Liver (tissue), 8 donors: ENCODE measurements at regions not wholly inside any gene's neighbourhood (a gene's known extent, or its start where the extent isn't known, plus 50 kb on each side); places are given as distances from the start of the nearest gene placed in this dataset.

Experiments used
- DNase-seq: peaks from one replicate; pipeline ENCODE4 v3.0.0-alpha.2; 2017; ENCODE audit warnings: low spot score
- H3K27ac ChIP-seq, 2 donors: one replicate each; pipeline ENCODE4 v1.7.0; 2013; ENCODE audit warnings: inconsistent platforms in 2 of 2, low read length in 2 of 2, control low read depth in 1 of 2, low read depth in 1 of 2, mild to moderate bottlenecking in 1 of 2
- H3K27me3 ChIP-seq, 4 donors: one replicate each; pipeline versions ENCODE4 v1.6.1 to v1.7.0; 2013; ENCODE audit warnings: low read length in 3 of 4, inconsistent platforms in 1 of 4, mild to moderate bottlenecking in 1 of 4, moderate library complexity in 1 of 4; ENCODE audit not compliant: control insufficient read depth in 4 of 4, insufficient read depth in 4 of 4
- H3K36me3 ChIP-seq, 4 donors: one replicate each; pipeline versions ENCODE4 v1.6.1 to v1.7.0; 2013; ENCODE audit warnings: low read length in 3 of 4, mild to moderate bottlenecking in 3 of 4, low read depth in 1 of 4, moderate library complexity in 1 of 4; ENCODE audit not compliant: control insufficient read depth in 4 of 4, insufficient read depth in 3 of 4
- H3K4me1 ChIP-seq, 4 donors: one replicate each; pipeline versions ENCODE4 v1.6.1 to v1.7.0; 2013; ENCODE audit warnings: low read length in 3 of 4, mild to moderate bottlenecking in 3 of 4, moderate library complexity in 1 of 4; ENCODE audit not compliant: control insufficient read depth in 4 of 4, insufficient read depth in 4 of 4
- H3K4me3 ChIP-seq, 3 donors: one replicate each; pipeline versions ENCODE4 v1.6.1 to v1.7.0; 2013; ENCODE audit warnings: low read length in 3 of 3, control low read depth in 1 of 3, low read depth in 1 of 3, mild to moderate bottlenecking in 1 of 3
- H3K9ac ChIP-seq, 2 donors: one replicate each; pipeline ENCODE4 v1.7.0; 2013; ENCODE audit warnings: low read length in 2 of 2, mild to moderate bottlenecking in 2 of 2, moderate library complexity in 2 of 2, control low read depth in 1 of 2, low read depth in 1 of 2
- H3K9me3 ChIP-seq, 4 donors: one replicate each; pipeline versions ENCODE4 v1.6.1 to v1.7.0; 2013; ENCODE audit warnings: low read length in 3 of 4; ENCODE audit not compliant: control insufficient read depth in 4 of 4
- CTCF ChIP-seq: fragments of 150-350 bp; IDR thresholded peaks from 2 replicates; pipeline ENCODE4 v1.5.1; 2017; ENCODE audit warnings: improper control_type of control experiment, low read depth, low read length; ENCODE audit not compliant: missing input control
- EGR1 ChIP-seq, 2 donors: IDR thresholded peaks; 2 replicates each; pipeline ENCODE4 v1.6.1; 2016 to 2018; ENCODE audit warnings: antibody characterized with exemption in 2 of 2, low read depth in 2 of 2
- FOXA1 ChIP-seq: IDR thresholded peaks from 2 replicates; pipeline ENCODE4 v1.6.1; 2016; ENCODE audit warnings: antibody characterized with exemption
- FOXA2 ChIP-seq: IDR thresholded peaks from 2 replicates; pipeline ENCODE4 v1.6.1; 2016; ENCODE audit warnings: antibody characterized with exemption
- HNF4A ChIP-seq, 2 donors: conservative IDR thresholded peaks; 2 replicates each; pipeline ENCODE4 v1.6.1; 2016; ENCODE audit warnings: antibody characterized with exemption in 2 of 2, mild to moderate bottlenecking in 2 of 2
- MAX ChIP-seq: IDR thresholded peaks from 2 replicates; pipeline ENCODE4 v1.6.1; 2016; ENCODE audit warnings: antibody characterized with exemption
- NR2F2 ChIP-seq: IDR thresholded peaks from 2 replicates; pipeline ENCODE4 v1.6.1; 2016; ENCODE audit warnings: antibody characterized with exemption
- RAD21 ChIP-seq, 2 donors: IDR thresholded peaks; 2 replicates each; pipeline ENCODE4 v1.6.1; 2016; ENCODE audit warnings: antibody characterized with exemption in 2 of 2, mild to moderate bottlenecking in 2 of 2
- RXRA ChIP-seq, 2 donors: IDR thresholded peaks; 2 replicates each; pipeline ENCODE4 v1.6.1; 2017 to 2018; ENCODE audit warnings: antibody characterized with exemption in 2 of 2, mild to moderate bottlenecking in 1 of 2
- TAF1 ChIP-seq: conservative IDR thresholded peaks from 2 replicates; pipeline ENCODE4 v1.6.1; 2016; ENCODE audit warnings: antibody characterized with exemption, mild to moderate bottlenecking
- YY1 ChIP-seq: IDR thresholded peaks from 2 replicates; pipeline ENCODE4 v1.6.1; 2016; ENCODE audit warnings: antibody characterized with exemption, mild to moderate bottlenecking
- ZBTB33 ChIP-seq: IDR thresholded peaks from 2 replicates; pipeline ENCODE4 v1.6.1; 2016; ENCODE audit warnings: antibody characterized with exemption
- WGBS: extraction: QIAGEN DNeasy Blood & Tissue Kit; methylation state at CpG from one replicate; pipeline ENCODE4 v1.1.7; 2013; 5-methylcytosine and 5-hydroxymethylcytosine counted together
- donor health status: healthy.
- donor health status: healthy.
- donor health status: healthy.
- donor health status: healthy.
- donor health status: healthy.

GRCh38 chr13:86403181-86403580 lies 604.0 kb upstream of the SLITRK6 start:
- H3K36me3 ChIP-seq = no peaks in the 10 kb centered on the region
- no peaks in the 10 kb centered on the region for H3K9me3 ChIP-seq
- H3K9ac ChIP-seq = no peak overlapping the region
- no peak for DNase-seq
- H3K27ac ChIP-seq = no peak overlapping the region
- H3K4me3 ChIP-seq = no peak overlapping the region
- TF ChIP-seq RAD21 (IDR thresholded peaks at IDR 0.05) = no peak
- TF ChIP-seq HNF4A (conservative IDR thresholded peaks at IDR 0.05) = no peak
- no peak for TF ChIP-seq NR2F2
- no peak for TF ChIP-seq YY1
- no peak for TF ChIP-seq CTCF
- no peaks in the 10 kb centered on the region for H3K4me1 ChIP-seq
- H3K27me3 ChIP-seq = no peaks in the 10 kb centered on the region

- TF ChIP-seq RXRA (IDR thresholded peaks at IDR 0.05) (no peak), EGR1 (IDR thresholded peaks at IDR 0.05; ENCODE audit: low read depth in 2 of 2) (no peak), TAF1 (no peak), ZBTB33 (no peak), HNF4A (conservative IDR thresholded peaks at IDR 0.05) (no peak), FOXA1 (no peak)
- 73% methylated on average over 8 of the region's 8 CpGs for WGBS
Observed at GRCh38 chr13:86409466-86410241, 610.4 kb upstream of the SLITRK6 start.

GRCh38 chr13:86425170-86425815 lies 626.1 kb upstream of the SLITRK6 start:
- H3K9ac ChIP-seq = no peak overlapping the region
- no peak overlapping the region for H3K27ac ChIP-seq
- no peaks in the 10 kb centered on the region for H3K4me1 ChIP-seq
- no peaks in the 10 kb centered on the region for H3K27me3 ChIP-seq
- no peak for DNase-seq
- H3K4me3 ChIP-seq = no peak overlapping the region
- WGBS = 54% methylated on average over 3 of the region's 3 CpGs
- TF ChIP-seq EGR1 (IDR thresholded peaks at IDR 0.05; ENCODE audit: low read depth in 2 of 2) (no peak), MAX (no peak), FOXA1 (no peak), ZBTB33 (no peak), RXRA (IDR thresholded peaks at IDR 0.05) (no peak), FOXA2 (no peak)
- no peaks in the 10 kb centered on the region for H3K36me3 ChIP-seq
- H3K9me3 ChIP-seq = peaks cover 0 to 2% (median 0%) of the 10 kb centered on the region in 4 donors

More at GRCh38 chr13:86409466-86410241, 610.4 kb upstream of the SLITRK6 start:
- no peaks in the 10 kb centered on the region for H3K4me1 ChIP-seq
- peaks cover 0 to 2% (median 0%) of the 10 kb centered on the region in 4 donors for H3K9me3 ChIP-seq
- no peaks in the 10 kb centered on the region for H3K27me3 ChIP-seq
- no peak overlapping the region for H3K4me3 ChIP-seq
- no peak overlapping the region for H3K27ac ChIP-seq
- no peak for DNase-seq
- H3K36me3 ChIP-seq = no peaks in the 10 kb centered on the region
- no peak overlapping the region for H3K9ac ChIP-seq
